Trophoblast cell (in vitro differentiated cells and primary cell): ENCODE measurements at regions not wholly inside any gene's neighbourhood (a gene's known extent, or its start where the extent isn't known, plus 50 kb on each side); places are given as distances from the start of the nearest gene placed in this dataset.
"Not testable (repeated sequence)": the region's sequence is repeated elsewhere in the genome, so short reads cannot be mapped to it uniquely, and the experiment has no call there.

Experiments used
- DNase-seq, 2 donors: peaks; one replicate each; pipeline ENCODE4 v3.0.0-alpha.2; 2016
- H2AFZ ChIP-seq: 2 replicates; pipeline ENCODE4 v1.6.1; 2013; ENCODE audit warnings: low read length, moderate library complexity, mild to moderate bottlenecking; ENCODE audit not compliant: insufficient read depth, poor library complexity
- H2AK5ac ChIP-seq: 2 replicates; pipeline ENCODE4 v1.6.1; 2013; ENCODE audit warnings: mild to moderate bottlenecking, low read length
- H2BK120ac ChIP-seq: 2 replicates; pipeline ENCODE4 v1.6.1; 2013; ENCODE audit warnings: low read length, mild to moderate bottlenecking, moderate library complexity; ENCODE audit not compliant: insufficient read depth, poor library complexity
- H2BK12ac ChIP-seq: 2 replicates; pipeline ENCODE4 v1.6.1; 2013; ENCODE audit warnings: mild to moderate bottlenecking, low read length, moderate library complexity
- H2BK5ac ChIP-seq: 2 replicates; pipeline ENCODE4 v1.6.1; 2013; ENCODE audit warnings: low read length, low read depth, moderate library complexity, mild to moderate bottlenecking; ENCODE audit not compliant: poor library complexity
- H3K14ac ChIP-seq: 2 replicates; pipeline ENCODE4 v1.6.1; 2013; ENCODE audit warnings: mild to moderate bottlenecking, low read length
- H3K18ac ChIP-seq: 2 replicates; pipeline ENCODE4 v1.6.1; 2013; ENCODE audit warnings: mild to moderate bottlenecking, low read length
- H3K23ac ChIP-seq: 2 replicates; pipeline ENCODE4 v1.6.1; 2013; ENCODE audit warnings: low read length
- H3K27ac ChIP-seq: 2 replicates; pipeline ENCODE4 v1.5.1; 2013; ENCODE audit warnings: low read depth, mild to moderate bottlenecking, inconsistent platforms, low read length, moderate library complexity
- H3K27me3 ChIP-seq: 2 replicates; pipeline ENCODE4 v1.6.1; 2013; ENCODE audit warnings: inconsistent platforms, mild to moderate bottlenecking, low read length, moderate library complexity; ENCODE audit not compliant: insufficient read depth
- H3K36me3 ChIP-seq, 2 experiments: 1 replicate in 1 of 2; 2 replicates in 1 of 2; pipeline ENCODE4 v1.6.1; 2013; ENCODE audit warnings: low read length in 2 of 2, mild to moderate bottlenecking in 2 of 2, moderate library complexity in 1 of 2; ENCODE audit not compliant: insufficient read depth in 2 of 2, control insufficient read depth in 1 of 2
- H3K4ac ChIP-seq: 2 replicates; pipeline ENCODE4 v1.6.1; 2013; ENCODE audit warnings: low read depth, mild to moderate bottlenecking, low read length, moderate library complexity
- H3K4me1 ChIP-seq, 2 experiments: 1 replicate in 1 of 2; 2 replicates in 1 of 2; pipeline ENCODE4 v1.6.1; 2013; ENCODE audit warnings: low read length in 2 of 2, mild to moderate bottlenecking in 2 of 2, moderate library complexity in 1 of 2; ENCODE audit not compliant: insufficient read depth in 2 of 2, control insufficient read depth in 1 of 2
- H3K4me2 ChIP-seq: 2 replicates; pipeline ENCODE4 v1.6.1; 2013; ENCODE audit warnings: inconsistent platforms, mild to moderate bottlenecking, low read length, moderate library complexity
- H3K4me3 ChIP-seq: 2 replicates; pipeline ENCODE4 v1.5.1; 2013; ENCODE audit warnings: mild to moderate bottlenecking, low read depth, low read length, inconsistent platforms
- H3K79me1 ChIP-seq: one replicate; pipeline ENCODE4 v1.6.1; 2013; ENCODE audit warnings: low read length
- H3K79me2 ChIP-seq: 2 replicates; pipeline ENCODE4 v1.6.1; 2013; ENCODE audit warnings: low read length, mild to moderate bottlenecking; ENCODE audit not compliant: control insufficient read depth, insufficient read depth, poor library complexity
- H3K9ac ChIP-seq: 2 replicates; pipeline ENCODE4 v1.6.1; 2013; ENCODE audit warnings: mild to moderate bottlenecking, low read length
- H3K9me3 ChIP-seq: 2 replicates; pipeline ENCODE4 v1.6.1; 2013; ENCODE audit warnings: low read depth, mild to moderate bottlenecking, control low read depth, inconsistent platforms, low read length; ENCODE audit not compliant: insufficient read depth
- H4K12ac ChIP-seq: 2 replicates; pipeline ENCODE4 v1.6.1; 2013; ENCODE audit warnings: low read depth, mild to moderate bottlenecking, low read length, moderate library complexity
- H4K8ac ChIP-seq: 2 replicates; pipeline ENCODE4 v1.6.1; 2013; ENCODE audit warnings: low read depth, mild to moderate bottlenecking, low read length, moderate library complexity
- H4K91ac ChIP-seq: one replicate; pipeline ENCODE4 v1.6.1; 2013; ENCODE audit warnings: low read depth, mild to moderate bottlenecking, low read length, moderate library complexity
- WGBS: extraction: QIAGEN DNeasy Blood & Tissue Kit; methylation state at CpG from one replicate; pipeline ENCODE4 v1.1.7; 2013; ENCODE audit warnings: missing lambda C conversion rate; ENCODE audit not compliant: insufficient read length, insufficient coverage; ENCODE audit errors: extremely low coverage; 5-methylcytosine and 5-hydroxymethylcytosine counted together

GRCh38 chr9:17075758-17076485, 58.9 kb upstream of the CNTLN start:
- Histone ChIP-seq H3K9me3 (no peaks in the 10 kb centered on the region), H3K4me1 (no peaks in the 10 kb centered on the region), H2AFZ (no peak overlapping the region), H3K79me2 (no peaks in the 10 kb centered on the region), H3K27ac (no peak overlapping the region), H3K18ac (no peak overlapping the region), H3K4ac (no peak overlapping the region), H3K23ac (no peak overlapping the region), H3K4me2 (no peak overlapping the region), H3K27me3 (no peaks in the 10 kb centered on the region), H4K8ac (no peak overlapping the region), H3K4me3 (no peak overlapping the region), H3K9ac (peak overlapping the region; percentile 42), H4K91ac (no peak overlapping the region), H2AK5ac (no peak overlapping the region), H2BK120ac (no peak overlapping the region), H3K14ac (no peak overlapping the region), H2BK5ac (no peak overlapping the region), H3K79me1 (no peaks in the 10 kb centered on the region), H2BK12ac (no peak overlapping the region), H4K12ac (no peak overlapping the region), H3K36me3 (no peaks in the 10 kb centered on the region)
- WGBS: no CpG with 5 or more reads among the region's 3 CpGs
- peak in 1 of 2 donors; percentile 13 for DNase-seq

DNA sequence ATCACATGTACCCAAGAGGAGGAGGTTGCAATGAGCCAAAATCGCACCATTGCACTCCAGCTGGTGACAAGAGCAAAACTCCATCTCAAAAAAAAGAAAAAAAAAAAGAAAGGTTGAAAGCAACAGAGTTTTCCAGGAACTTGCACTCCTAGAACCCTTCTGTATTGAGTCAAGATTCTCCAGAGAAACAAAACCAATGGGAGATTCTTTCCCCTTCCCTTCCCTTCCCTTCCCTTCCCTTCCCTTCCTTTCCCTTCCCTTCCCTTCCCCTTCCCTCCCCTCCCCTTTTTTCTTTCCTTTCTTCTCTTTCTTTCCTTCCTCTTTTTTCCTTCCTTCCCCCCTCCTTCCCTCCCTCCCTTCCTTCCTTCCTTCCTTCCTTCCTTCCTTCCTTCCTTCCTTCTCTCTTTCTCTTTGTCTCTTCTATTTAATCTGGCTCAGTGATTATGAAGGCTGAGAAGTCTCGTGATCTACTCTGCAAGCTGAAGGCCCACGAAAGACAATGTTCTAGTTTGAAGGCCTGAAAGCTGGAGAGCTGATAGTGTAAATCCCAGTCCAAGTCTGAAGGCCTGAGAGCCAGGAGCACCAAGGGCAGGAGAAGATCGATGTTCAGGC, 59.6 kb upstream of the CNTLN start:
- Histone ChIP-seq H2BK12ac (no peak overlapping the region), H3K79me1 (no peaks in the 10 kb centered on the region), H3K79me2 (no peaks in the 10 kb centered on the region), H3K9ac (peak overlapping the region; percentile 42), H2AK5ac (no peak overlapping the region), H3K23ac (no peak overlapping the region), H2AFZ (no peak overlapping the region), H2BK120ac (no peak overlapping the region), H4K91ac (no peak overlapping the region), H3K4me1 (no peaks in the 10 kb centered on the region), H3K4ac (no peak overlapping the region), H4K8ac (no peak overlapping the region), H3K9me3 (no peaks in the 10 kb centered on the region), H3K4me3 (no peak overlapping the region), H3K27ac (no peak overlapping the region), H3K27me3 (no peaks in the 10 kb centered on the region), H3K4me2 (no peak overlapping the region), H4K12ac (no peak overlapping the region), H3K18ac (no peak overlapping the region), H3K36me3 (no peaks in the 10 kb centered on the region), H3K14ac (no peak overlapping the region), H2BK5ac (no peak overlapping the region)
- WGBS: no CpG with 5 or more reads among the region's 4 CpGs
- no peak for DNase-seq

- not testable (repeated sequence) for H2BK5ac ChIP-seq, H4K12ac ChIP-seq, H3K9me3 ChIP-seq, H4K8ac ChIP-seq, H3K4me1 ChIP-seq, DNase-seq, H3K18ac ChIP-seq, H3K4me3 ChIP-seq, H3K4me2 ChIP-seq, H2AFZ ChIP-seq, H3K27ac ChIP-seq, H3K14ac ChIP-seq, H2AK5ac ChIP-seq, H3K27me3 ChIP-seq, H3K79me2 ChIP-seq, H3K9ac ChIP-seq, H3K36me3 ChIP-seq, H3K23ac ChIP-seq, H4K91ac ChIP-seq, H2BK120ac ChIP-seq, H3K4ac ChIP-seq, H2BK12ac ChIP-seq, H3K79me1 ChIP-seq
- WGBS: no CpG with 5 or more reads among the region's 22 CpGs
Measured at GRCh38 chr9:17072563-17072962, 62.3 kb upstream of the CNTLN start.

GRCh38 chr9:17068671-17069070, 66.2 kb upstream of the CNTLN start:
- Histone ChIP-seq H3K4me2 (no peak overlapping the region), H3K79me1 (no peaks in the 10 kb centered on the region), H4K8ac (no peak overlapping the region), H3K79me2 (no peaks in the 10 kb centered on the region), H2BK120ac (no peak overlapping the region), H3K27ac (no peak overlapping the region), H3K23ac (no peak overlapping the region), H4K91ac (no peak overlapping the region), H3K4me3 (no peak overlapping the region), H3K4me1 (no peaks in the 10 kb centered on the region), H2AK5ac (no peak overlapping the region), H2BK12ac (no peak overlapping the region), H2BK5ac (no peak overlapping the region), H3K9me3 (no peaks in the 10 kb centered on the region), H3K18ac (no peak overlapping the region), H3K4ac (no peak overlapping the region), H2AFZ (no peak overlapping the region), H3K27me3 (no peaks in the 10 kb centered on the region), H3K9ac (no peak overlapping the region), H4K12ac (no peak overlapping the region), H3K36me3 (no peaks in the 10 kb centered on the region), H3K14ac (no peak overlapping the region)
- no peak for DNase-seq
- no CpG with 5 or more reads among the region's 3 CpGs for WGBS
